ENCODE measurements at regions not wholly inside any gene's neighbourhood (a gene's known extent, or its start where the extent isn't known, plus 50 kb on each side); places are given as distances from the start of the nearest gene placed in this dataset.
"Not testable (repeated sequence)": the region's sequence is repeated elsewhere in the genome, so short reads cannot be mapped to it uniquely, and the experiment has no call there.

- no peak for FAIRE-seq
Observed at GRCh38 chr1:229164836-229165735, 105.8 kb upstream of the RAB4A start.

GRCh38 chr1:229167318-229167717, 103.6 kb upstream of the RAB4A start:
- FAIRE-seq = no peak

GRCh38 chr1:229169399-229169798, 101.5 kb upstream of the RAB4A start:
- no peak for FAIRE-seq

- no peak for FAIRE-seq
Observed at GRCh38 chr1:229170274-229170673, 100.6 kb upstream of the RAB4A start.

GRCh38 chr1:229170778-229171505, 100.0 kb upstream of the RAB4A start:
- no peak for FAIRE-seq

- no peak for FAIRE-seq
Observed at GRCh38 chr1:229171934-229172333, 99.0 kb upstream of the RAB4A start.

- FAIRE-seq = not testable (repeated sequence)
Observed at GRCh38 chr1:229173491-229174476, 97.1 kb upstream of the RAB4A start.

GRCh38 chr1:229175297-229175696, 95.6 kb upstream of the RAB4A start:
- FAIRE-seq = not testable (repeated sequence)

- FAIRE-seq = not testable (repeated sequence)
Observed at GRCh38 chr1:229176457-229176856, 94.5 kb upstream of the RAB4A start.

GRCh38 chr1:229180161-229180560, 90.8 kb upstream of the RAB4A start:
- FAIRE-seq = no peak

GRCh38 chr1:229181419-229181818, 89.5 kb upstream of the RAB4A start:
- FAIRE-seq = no peak

GRCh38 chr1:229183588-229183987, 87.3 kb upstream of the RAB4A start:
- no peak for FAIRE-seq

- no peak for FAIRE-seq
Observed at GRCh38 chr1:229184066-229184465, 86.8 kb upstream of the RAB4A start.

GRCh38 chr1:229185963-229186362, 84.9 kb upstream of the RAB4A start:
- no peak for FAIRE-seq

- FAIRE-seq = no peak
Observed at GRCh38 chr1:229186373-229187056, 84.4 kb upstream of the RAB4A start.

- no peak for FAIRE-seq
Observed at GRCh38 chr1:229190057-229190575, 80.8 kb upstream of the RAB4A start.

- no peak for FAIRE-seq
Observed at GRCh38 chr1:229191066-229191674, 79.7 kb upstream of the RAB4A start.

GRCh38 chr1:229192031-229192430, 78.9 kb upstream of the RAB4A start:
- FAIRE-seq = no peak

GRCh38 chr1:229192853-229193252, 78.1 kb upstream of the RAB4A start:
- FAIRE-seq = no peak

GRCh38 chr1:229194096-229194495, 76.8 kb upstream of the RAB4A start:
- no peak for FAIRE-seq

GRCh38 chr1:229195246-229195645, 75.7 kb upstream of the RAB4A start:
- no peak for FAIRE-seq
